HCT116 (cell line): ENCODE measurements at regions not wholly inside any gene's neighbourhood (a gene's known extent, or its start where the extent isn't known, plus 50 kb on each side); places are given as distances from the start of the nearest gene placed in this dataset.

Experiments
- ATAC-seq: fragments of 200-7000 bp; cut with Tn5 transposase; 2 replicates; pipeline ENCODE4 v1.9.1; 2020; ENCODE audit warnings: mild to moderate bottlenecking, moderate library complexity
- BruUV-seq: library from RNA; stranded (reverse); fragments of 400-500 nt; replicated peaks from 2 replicates; lab custom pipeline; 2021; lab: Mats Ljungman, UMichigan
- CTCF ChIA-PET: fragments of 300-600 bp; sonication (Branson Sonifier 250); formaldehyde crosslinking; loops from one replicate; lab custom pipeline; 2021; ENCODE audit warnings: antibody characterized with exemption; lab: Charles Lee
- POLR2A ChIA-PET: fragments of 300-600, 350-600 bp; sonication (Branson Sonifier 250); formaldehyde crosslinking; loops from one replicate; lab custom pipeline; 2021; ENCODE audit warnings: antibody characterized with exemption; lab: Charles Lee
- RAD21 ChIA-PET, 2 experiments: fragments of 300-600 bp; sonication (Branson Sonifier 250); formaldehyde crosslinking; loops; one replicate each; lab custom pipeline; 2023; ENCODE audit warnings: low total read pairs in 2 of 2; ENCODE audit not compliant: uncharacterized antibody in 2 of 2, unreplicated experiment in 2 of 2, low non-redundant PET in 1 of 2; lab: Charles Lee
- DNase-seq: peaks from one replicate; pipeline ENCODE4 v3.0.0-alpha.2; 2010; ENCODE audit warnings: low read depth, low spot score
- H2AFZ ChIP-seq: fragments of 200-600 bp; shearing (Covaris generic), sonication (generic); 2 replicates; pipeline ENCODE4 v1.6.1; 2017; ENCODE audit warnings: low read depth, mixed run types, mixed read lengths, antibody characterized with exemption, low read length; ENCODE audit not compliant: poor library complexity, severe bottlenecking
- H3K27ac ChIP-seq: 2 replicates; pipeline ENCODE4 v1.5.1; 2012; ENCODE audit warnings: low read depth, low read length
- H3K27me3 ChIP-seq: fragments of 200-600 bp; sonication (generic); 2 replicates; pipeline ENCODE4 v1.6.1; 2016; ENCODE audit warnings: mixed run types, low read length, mixed read lengths; ENCODE audit not compliant: insufficient read depth
- H3K36me3 ChIP-seq, 2 experiments: fragments of 200-500 bp in 1 of 2; fragments of 200-600 bp in 1 of 2; sonication (Bioruptor generic) in 1 of 2; sonication (generic) in 1 of 2; 2 replicates each; pipeline versions ENCODE4 v1.5.1 to v1.6.1; 2014 to 2016; ENCODE audit warnings: low read length in 2 of 2, inconsistent platforms in 1 of 2, mixed read lengths in 1 of 2, mixed run types in 1 of 2; ENCODE audit not compliant: insufficient read depth in 2 of 2, control insufficient read depth in 1 of 2
- H3K4me1 ChIP-seq, 2 experiments: fragments of 200-600 bp in 1 of 2; sonication (generic) in 1 of 2; 2 replicates each; pipeline versions ENCODE4 v1.5.1 to v1.6.1; 2012 to 2017; ENCODE audit warnings: low read length in 2 of 2, inconsistent platforms in 1 of 2, mild to moderate bottlenecking in 1 of 2, mixed read lengths in 1 of 2, mixed run types in 1 of 2, moderate library complexity in 1 of 2; ENCODE audit not compliant: insufficient read depth in 2 of 2, control insufficient read depth in 1 of 2
- H3K4me2 ChIP-seq: fragments of 200-600 bp; sonication (generic); 2 replicates; pipeline ENCODE4 v1.6.1; 2017; ENCODE audit warnings: mixed run types, low read length, mixed read lengths
- H3K4me3 ChIP-seq, 2 experiments: fragments of 200-600 bp in 1 of 2; sonication (generic) in 1 of 2; replicated peaks in 1 of 2; 2 replicates each; pipeline ENCODE4 v1.5.1; 2011 to 2016; ENCODE audit warnings: low read length in 2 of 2, control low read depth in 1 of 2, low read depth in 1 of 2, mild to moderate bottlenecking in 1 of 2, mixed read lengths in 1 of 2, mixed run types in 1 of 2
- H3K79me2 ChIP-seq: fragments of 200-600 bp; sonication (generic); 2 replicates; pipeline ENCODE4 v1.6.1; 2017; ENCODE audit warnings: mild to moderate bottlenecking, mixed run types, low read length, moderate library complexity, mixed read lengths; ENCODE audit not compliant: insufficient read depth
- H3K9ac ChIP-seq: fragments of 200-600 bp; sonication (generic); 2 replicates; pipeline ENCODE4 v1.6.1; 2016; ENCODE audit warnings: low read length, mixed read lengths
- H3K9me2 ChIP-seq: fragments of 200-600 bp; sonication (generic), shearing (Covaris generic); 2 replicates; pipeline ENCODE4 v1.6.1; 2017; ENCODE audit warnings: mixed run types, mild to moderate bottlenecking, moderate library complexity; ENCODE audit not compliant: insufficient read depth
- H3K9me3 ChIP-seq, 2 experiments: fragments of 200-500 bp in 1 of 2; fragments of 200-600 bp in 1 of 2; sonication (Bioruptor generic) in 1 of 2; sonication (generic) in 1 of 2; 2 replicates each; pipeline ENCODE4 v1.6.1; 2014 to 2017; ENCODE audit warnings: low read length in 2 of 2, mixed read lengths in 2 of 2, inconsistent platforms in 1 of 2, low read depth in 1 of 2, mild to moderate bottlenecking in 1 of 2, mixed run types in 1 of 2, moderate library complexity in 1 of 2; ENCODE audit not compliant: control insufficient read depth in 1 of 2, insufficient read depth in 1 of 2
- H4K20me1 ChIP-seq: fragments of 200-600 bp; sonication (generic), shearing (Covaris generic); 2 replicates; pipeline ENCODE4 v1.6.1; 2017; ENCODE audit warnings: mixed run types, mild to moderate bottlenecking, moderate library complexity; ENCODE audit not compliant: insufficient read depth
- CBX3 ChIP-seq: IDR thresholded peaks from 2 replicates; pipeline ENCODE4 v1.6.1; 2012; ENCODE audit warnings: low read depth
- EGR1 ChIP-seq: IDR thresholded peaks from 2 replicates; pipeline ENCODE4 v1.6.1; 2012; ENCODE audit warnings: low read depth
- EZH2 ChIP-seq: fragments of 200-600 bp; sonication (generic); IDR thresholded peaks from 2 replicates; pipeline ENCODE4 v1.6.1; 2017; ENCODE audit warnings: antibody characterized with exemption, mixed run types
- FOSL1 ChIP-seq: IDR thresholded peaks from 2 replicates; pipeline ENCODE4 v1.6.1; 2012; ENCODE audit warnings: low read depth
- JUND ChIP-seq: IDR thresholded peaks from 2 replicates; pipeline ENCODE4 v1.6.1; 2012
- POLR2A ChIP-seq: IDR thresholded peaks from 2 replicates; pipeline ENCODE4 v1.7.0; 2011; ENCODE audit warnings: borderline replicate concordance; ENCODE audit not compliant: insufficient read depth, insufficient read length; ENCODE audit errors: extremely low read depth
- POLR2AphosphoS5 ChIP-seq: IDR thresholded peaks from 2 replicates; pipeline ENCODE4 v1.6.1; 2011; ENCODE audit warnings: mild to moderate bottlenecking, low read depth, low read length, moderate library complexity
- RAD21 ChIP-seq: IDR thresholded peaks from 2 replicates; pipeline ENCODE4 v1.6.1; 2012; ENCODE audit warnings: low read depth, mild to moderate bottlenecking
- SP1 ChIP-seq: IDR thresholded peaks from 2 replicates; pipeline ENCODE4 v1.6.1; 2012; ENCODE audit warnings: low read depth
- SRF ChIP-seq: IDR thresholded peaks from 2 replicates; pipeline ENCODE4 v1.6.1; 2012; ENCODE audit warnings: low read depth
- TCF7L2 ChIP-seq: IDR thresholded peaks from 2 replicates; pipeline ENCODE4 v1.7.0; 2011; ENCODE audit warnings: borderline replicate concordance, inconsistent platforms; ENCODE audit not compliant: insufficient read depth, insufficient read length; ENCODE audit errors: extremely low read depth
- YY1 ChIP-seq: IDR thresholded peaks from 2 replicates; pipeline ENCODE4 v1.6.1; 2011; ENCODE audit warnings: low read length, low read depth, moderate library complexity, mild to moderate bottlenecking; ENCODE audit not compliant: insufficient replicate concordance; ENCODE audit errors: extremely low read depth
- ZNF274 ChIP-seq: fragments of 200-500 bp; sonication (Bioruptor generic); IDR thresholded peaks from 2 replicates; pipeline ENCODE4 v1.6.1; 2014; ENCODE audit warnings: mild to moderate bottlenecking, low read depth, low read length, inconsistent platforms
- intact Hi-C: fragments of 100-400 bp; cut with micrococcal nuclease; formaldehyde crosslinking; loops from 2 replicates; pipeline ENCODE4 v1.10.0; 2022
- TF ChIP-seq, protein P1 (sequence below): IDR thresholded peaks from 2 replicates; pipeline ENCODE4 v1.6.1; 2012
- TF ChIP-seq, protein P2 (sequence below): IDR thresholded peaks from 2 replicates; pipeline ENCODE4 v1.6.1; 2012
- TF ChIP-seq, protein P3 (sequence below): IDR thresholded peaks from 2 replicates; pipeline ENCODE4 v1.6.1; 2012; ENCODE audit warnings: low read depth

DNA sequence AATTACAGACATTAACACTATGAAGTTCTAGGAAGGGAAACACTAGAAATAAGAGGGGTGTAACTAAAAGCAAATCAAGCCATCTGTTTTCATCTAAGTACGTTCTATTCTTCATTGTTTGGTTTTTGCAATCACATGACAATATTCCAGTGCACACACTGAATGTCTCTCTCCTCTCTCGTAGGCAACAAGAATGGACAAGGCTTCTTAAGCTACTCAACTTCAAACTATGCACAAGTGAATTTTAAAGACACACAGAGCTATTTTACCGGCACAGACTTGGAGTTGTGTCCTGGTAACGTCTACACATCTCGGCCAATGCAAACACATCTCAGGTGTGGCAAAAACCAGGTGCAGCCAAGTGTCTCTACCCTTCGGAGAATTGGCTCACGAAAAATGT, 173.3 kb downstream of the PRKX start:
- DNase-seq (no peak), ATAC-seq (no peak)
- no peaks in the 10 kb centered on the region for H4K20me1 ChIP-seq
- no peaks in the 10 kb centered on the region for H3K79me2 ChIP-seq
- no peaks in the 10 kb centered on the region for H3K27me3 ChIP-seq
- H3K4me2 ChIP-seq, result no peak overlapping the region
- no peaks in the 10 kb centered on the region for H3K36me3 ChIP-seq
- ChIA-PET POLR2A (no interaction called here), RAD21 (no interaction called here), CTCF (no interaction called here)
- H3K27ac ChIP-seq, result no peak overlapping the region
- no peaks in the 10 kb centered on the region for H3K9me2 ChIP-seq
- no peak overlapping the region for H3K9ac ChIP-seq
- TF ChIP-seq JUND (no peak), RAD21 (no peak), TCF7L2 (no peak), POLR2A (no peak)
- TF ChIP-seq, protein P1, sequence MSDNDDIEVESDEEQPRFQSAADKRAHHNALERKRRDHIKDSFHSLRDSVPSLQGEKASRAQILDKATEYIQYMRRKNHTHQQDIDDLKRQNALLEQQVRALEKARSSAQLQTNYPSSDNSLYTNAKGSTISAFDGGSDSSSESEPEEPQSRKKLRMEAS, result no peak
- TF ChIP-seq, protein P2, sequence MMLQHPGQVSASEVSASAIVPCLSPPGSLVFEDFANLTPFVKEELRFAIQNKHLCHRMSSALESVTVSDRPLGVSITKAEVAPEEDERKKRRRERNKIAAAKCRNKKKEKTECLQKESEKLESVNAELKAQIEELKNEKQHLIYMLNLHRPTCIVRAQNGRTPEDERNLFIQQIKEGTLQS, result no peak
- H3K9me3 ChIP-seq, result no peaks in the 10 kb centered on the region
- intact Hi-C loops, result no loop called here
- no peaks in the 10 kb centered on the region for H3K4me1 ChIP-seq
- BruUV-seq, result no TSS peak
- no peak overlapping the region for H2AFZ ChIP-seq
- no peak overlapping the region for H3K4me3 ChIP-seq

DNA sequence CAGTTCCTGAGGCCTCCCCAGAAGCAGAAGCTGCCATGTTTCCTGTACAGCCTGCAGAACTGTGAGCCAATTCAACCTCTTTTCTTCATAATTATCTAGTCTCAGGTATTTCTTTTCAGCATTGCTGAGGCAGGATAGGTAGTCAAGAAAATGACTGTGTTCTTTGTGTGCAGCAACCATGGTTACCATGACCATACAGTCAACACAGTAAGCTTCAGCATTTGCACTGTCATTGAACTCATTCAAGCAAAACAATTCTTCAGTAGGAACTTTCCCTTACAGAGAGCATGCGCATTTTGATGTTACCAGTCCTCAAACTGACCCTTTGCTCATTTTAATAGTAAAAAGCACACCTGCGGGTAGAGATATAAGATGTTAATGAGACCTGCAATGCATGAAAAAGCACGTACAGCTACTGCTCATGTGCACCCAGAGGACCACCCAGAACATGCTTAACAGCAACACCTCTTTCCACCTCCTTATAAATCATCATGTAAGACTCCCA, 180.8 kb downstream of the PRKX start:
- H3K36me3 ChIP-seq, result no peaks in the 10 kb centered on the region
- CTCF ChIA-PET, result no interaction called here
- POLR2A ChIA-PET, result no interaction called here
- TF ChIP-seq SRF (no peak), ZNF274 (no peak), EGR1 (no peak), POLR2AphosphoS5 (no peak), FOSL1 (no peak), YY1 (no peak), JUND (no peak), EZH2 (no peak), CBX3 (no peak), SP1 (no peak)
- TF ChIP-seq, protein P3, sequence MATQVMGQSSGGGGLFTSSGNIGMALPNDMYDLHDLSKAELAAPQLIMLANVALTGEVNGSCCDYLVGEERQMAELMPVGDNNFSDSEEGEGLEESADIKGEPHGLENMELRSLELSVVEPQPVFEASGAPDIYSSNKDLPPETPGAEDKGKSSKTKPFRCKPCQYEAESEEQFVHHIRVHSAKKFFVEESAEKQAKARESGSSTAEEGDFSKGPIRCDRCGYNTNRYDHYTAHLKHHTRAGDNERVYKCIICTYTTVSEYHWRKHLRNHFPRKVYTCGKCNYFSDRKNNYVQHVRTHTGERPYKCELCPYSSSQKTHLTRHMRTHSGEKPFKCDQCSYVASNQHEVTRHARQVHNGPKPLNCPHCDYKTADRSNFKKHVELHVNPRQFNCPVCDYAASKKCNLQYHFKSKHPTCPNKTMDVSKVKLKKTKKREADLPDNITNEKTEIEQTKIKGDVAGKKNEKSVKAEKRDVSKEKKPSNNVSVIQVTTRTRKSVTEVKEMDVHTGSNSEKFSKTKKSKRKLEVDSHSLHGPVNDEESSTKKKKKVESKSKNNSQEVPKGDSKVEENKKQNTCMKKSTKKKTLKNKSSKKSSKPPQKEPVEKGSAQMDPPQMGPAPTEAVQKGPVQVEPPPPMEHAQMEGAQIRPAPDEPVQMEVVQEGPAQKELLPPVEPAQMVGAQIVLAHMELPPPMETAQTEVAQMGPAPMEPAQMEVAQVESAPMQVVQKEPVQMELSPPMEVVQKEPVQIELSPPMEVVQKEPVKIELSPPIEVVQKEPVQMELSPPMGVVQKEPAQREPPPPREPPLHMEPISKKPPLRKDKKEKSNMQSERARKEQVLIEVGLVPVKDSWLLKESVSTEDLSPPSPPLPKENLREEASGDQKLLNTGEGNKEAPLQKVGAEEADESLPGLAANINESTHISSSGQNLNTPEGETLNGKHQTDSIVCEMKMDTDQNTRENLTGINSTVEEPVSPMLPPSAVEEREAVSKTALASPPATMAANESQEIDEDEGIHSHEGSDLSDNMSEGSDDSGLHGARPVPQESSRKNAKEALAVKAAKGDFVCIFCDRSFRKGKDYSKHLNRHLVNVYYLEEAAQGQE, result no peak
- TF ChIP-seq, protein P1, result no peak

More for the DNA sequence above, 180.8 kb downstream of the PRKX start:
- Histone ChIP-seq H3K4me1 (no peaks in the 10 kb centered on the region), H3K4me2 (no peak overlapping the region), H3K79me2 (no peaks in the 10 kb centered on the region), H3K27me3 (no peaks in the 10 kb centered on the region; the same call in 1 of the 2 replicates), H4K20me1 (no peaks in the 10 kb centered on the region), H3K4me3 (no peak overlapping the region), H3K9ac (no peak overlapping the region), H3K9me2 (no peaks in the 10 kb centered on the region), H3K9me3 (no peaks in the 10 kb centered on the region), H2AFZ (no peak overlapping the region), H3K27ac (no peak overlapping the region)
- no TSS peak for BruUV-seq
- no peak for DNase-seq
- ATAC-seq, result no peak
- intact Hi-C loops, result no loop called here
- RAD21 ChIA-PET, result no interaction called here
